ENCODE measurements at regions not wholly inside any gene's neighbourhood (a gene's known extent, or its start where the extent isn't known, plus 50 kb on each side); places are given as distances from the start of the nearest gene placed in this dataset.

- TF ChIP-seq CTCF (IDR thresholded peaks at IDR 0.05) (no peak), POLR2AphosphoS5 (IDR thresholded peaks at IDR 0.05) (no peak)
Measured at GRCh38 chr2:78145395-78145996, 623.3 kb upstream of the LRRTM4 start.
